ENCODE measurements at regions not wholly inside any gene's neighbourhood (a gene's known extent, or its start where the extent isn't known, plus 50 kb on each side); places are given as distances from the start of the nearest gene placed in this dataset.
"Not testable (repeated sequence)": the region's sequence is repeated elsewhere in the genome, so short reads cannot be mapped to it uniquely, and the experiment has no call there.

- DNase-seq: not testable (repeated sequence)
Observed at GRCh38 chr15:30195355-30196008, 60.6 kb downstream of the GOLGA8T start.

DNA sequence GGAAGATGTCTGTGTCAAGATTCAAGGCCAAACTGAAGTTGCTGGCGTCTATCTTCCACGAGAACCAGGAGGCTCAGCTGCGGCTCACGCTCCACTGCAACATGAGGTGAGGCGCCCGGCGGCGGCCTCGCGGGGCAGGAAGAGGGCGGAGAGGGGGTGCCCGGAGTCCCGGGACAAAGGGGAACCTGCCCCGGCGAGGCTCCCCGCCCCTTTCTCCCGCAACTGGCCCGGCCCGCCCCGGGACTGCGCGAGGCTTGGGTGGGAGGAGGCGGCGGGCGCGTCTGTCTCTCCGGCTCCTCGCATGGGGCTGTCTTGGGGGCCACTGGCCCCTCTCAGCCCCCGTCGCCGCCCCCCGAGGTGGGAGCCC lies 61.1 kb downstream of the GOLGA8T start:
- peak; percentile 14 to 40 for DNase-seq

DNA sequence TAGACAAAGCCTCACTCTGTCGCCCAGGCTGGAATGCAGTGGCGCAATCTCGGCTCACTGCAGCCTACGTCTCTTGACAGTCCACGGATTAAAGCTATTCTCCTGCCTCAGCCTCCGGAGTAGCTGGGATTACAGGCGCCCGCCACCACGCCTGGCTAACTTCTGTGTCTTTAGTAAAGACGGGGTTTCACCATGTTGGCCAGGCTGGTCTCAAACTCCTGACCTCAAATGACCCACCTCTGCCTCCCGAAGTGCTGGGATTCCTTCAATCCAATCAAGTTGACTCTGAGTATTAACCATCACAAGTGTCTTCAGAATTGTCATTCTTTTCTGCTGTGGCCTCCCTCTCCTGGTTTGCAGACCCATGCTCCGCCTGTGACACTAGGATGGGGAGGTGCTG lies 61.9 kb downstream of the GOLGA8T start:
- not testable (repeated sequence) for DNase-seq

- DNase-seq: not testable (repeated sequence)
Observed at GRCh38 chr15:30201517-30201916, 66.7 kb downstream of the GOLGA8T start.

DNA sequence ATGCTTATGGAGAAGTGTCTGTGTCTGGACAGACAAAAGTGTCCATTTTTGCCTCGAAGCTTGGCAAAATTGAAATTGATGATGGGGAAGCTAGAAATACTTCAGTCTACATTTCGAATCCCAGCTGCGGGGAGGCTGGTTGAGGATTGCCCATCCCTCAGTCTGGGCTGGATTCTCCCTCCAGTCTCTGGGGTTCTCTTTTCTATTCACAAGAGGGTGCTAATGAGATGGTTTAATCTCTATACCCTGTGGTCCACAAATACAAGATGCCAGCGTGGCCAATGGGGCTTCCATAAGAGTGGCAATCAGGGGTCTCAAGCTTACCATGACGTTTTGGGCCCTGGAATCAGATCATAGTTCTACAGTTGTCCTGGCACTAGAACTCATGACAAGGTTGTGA lies 78.9 kb downstream of the GOLGA8T start:
- DNase-seq: not testable (repeated sequence)

DNA sequence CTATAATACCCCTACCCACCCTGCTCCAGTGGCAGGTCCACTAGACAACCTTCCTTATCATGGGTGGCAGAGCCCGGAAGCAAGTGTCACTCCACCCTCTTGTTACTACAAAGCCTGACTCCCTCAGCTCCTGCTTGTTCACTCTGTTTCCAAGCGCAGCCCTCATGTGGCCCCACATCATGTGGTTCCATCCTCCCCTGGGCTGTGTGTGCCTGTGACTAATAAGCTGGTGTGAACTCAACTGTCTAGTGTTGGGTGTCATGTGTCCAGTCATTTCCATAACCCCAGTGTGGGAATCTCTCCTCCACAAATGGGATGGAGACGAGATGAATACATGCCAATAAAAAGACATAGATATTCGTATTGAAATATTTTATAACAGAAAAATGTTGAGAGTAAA lies 87.0 kb downstream of the GOLGA8T start:
- not testable (repeated sequence) for DNase-seq

DNA sequence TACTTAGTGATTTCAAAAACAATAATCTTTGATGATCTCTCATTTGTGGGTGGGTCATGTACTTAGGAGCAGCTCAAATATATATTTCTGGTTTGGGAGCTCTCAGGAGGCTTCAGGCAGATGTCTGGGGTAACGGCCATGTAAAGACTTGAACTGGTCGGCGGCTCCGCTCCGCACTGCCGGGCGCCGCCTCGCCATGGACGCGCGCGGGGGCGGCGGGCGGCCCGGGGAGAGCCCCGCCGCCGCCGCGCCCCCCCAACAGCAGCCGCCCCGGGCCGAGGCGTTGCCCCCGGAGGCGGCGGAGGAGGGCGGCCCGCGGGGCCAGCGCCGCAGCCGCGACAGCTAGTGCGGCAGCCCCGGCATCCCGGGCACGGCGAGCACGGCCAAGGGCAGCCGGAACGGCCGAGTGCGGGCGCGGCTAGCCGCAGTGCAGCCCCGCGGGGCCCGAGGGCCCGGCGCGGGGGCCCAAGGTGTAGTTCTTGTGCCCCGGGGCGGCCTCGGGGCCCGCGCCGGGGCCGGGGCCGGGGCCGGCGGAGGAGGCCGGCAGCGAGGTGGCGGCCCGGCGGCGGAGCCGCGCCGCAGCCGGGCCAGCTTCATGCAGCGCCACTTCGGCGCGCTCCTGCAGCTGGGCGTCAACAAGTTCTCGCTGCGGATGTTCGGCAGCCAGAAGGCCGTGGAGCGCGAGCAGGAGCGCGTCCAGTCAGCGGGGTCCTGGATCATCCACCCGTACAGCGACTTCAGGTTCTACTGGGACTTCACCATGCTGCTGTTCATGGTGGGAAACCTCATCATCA lies 88.1 kb downstream of the GOLGA8T start:
- not testable (repeated sequence) for DNase-seq

DNA sequence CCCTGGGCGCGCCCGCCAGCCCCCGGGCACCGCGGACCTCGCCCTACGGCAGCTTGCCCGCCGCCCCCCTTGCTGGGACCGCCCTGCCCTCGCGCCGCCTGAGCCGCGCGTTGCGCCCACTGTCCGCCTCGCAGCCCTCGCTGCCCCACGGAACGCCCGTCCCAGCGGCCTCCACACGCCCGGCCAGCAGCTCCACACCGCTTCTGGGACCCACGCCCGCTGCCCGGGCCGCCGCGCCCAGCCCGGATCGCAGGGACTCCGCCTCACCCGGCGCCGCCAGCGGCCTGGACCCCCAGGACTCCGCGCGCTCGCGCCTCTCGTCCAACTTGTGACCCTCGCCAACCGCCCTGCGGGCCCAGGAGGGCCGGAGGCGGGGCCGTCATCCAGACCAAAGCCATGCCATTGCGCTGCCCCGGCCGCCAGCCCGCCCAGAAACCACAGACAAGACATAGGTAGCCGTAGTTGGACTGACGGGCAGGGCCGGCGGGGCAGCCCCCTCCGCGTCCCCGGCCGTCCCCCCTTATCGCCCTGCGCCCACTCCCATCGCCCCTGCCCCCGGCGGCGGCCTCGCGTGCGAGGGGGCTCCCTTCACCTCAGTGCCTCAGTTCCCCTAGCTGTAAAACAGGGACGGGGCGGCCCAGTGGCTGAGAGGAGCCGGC lies 90.5 kb downstream of the GOLGA8T start:
- DNase-seq: not testable (repeated sequence)

DNA sequence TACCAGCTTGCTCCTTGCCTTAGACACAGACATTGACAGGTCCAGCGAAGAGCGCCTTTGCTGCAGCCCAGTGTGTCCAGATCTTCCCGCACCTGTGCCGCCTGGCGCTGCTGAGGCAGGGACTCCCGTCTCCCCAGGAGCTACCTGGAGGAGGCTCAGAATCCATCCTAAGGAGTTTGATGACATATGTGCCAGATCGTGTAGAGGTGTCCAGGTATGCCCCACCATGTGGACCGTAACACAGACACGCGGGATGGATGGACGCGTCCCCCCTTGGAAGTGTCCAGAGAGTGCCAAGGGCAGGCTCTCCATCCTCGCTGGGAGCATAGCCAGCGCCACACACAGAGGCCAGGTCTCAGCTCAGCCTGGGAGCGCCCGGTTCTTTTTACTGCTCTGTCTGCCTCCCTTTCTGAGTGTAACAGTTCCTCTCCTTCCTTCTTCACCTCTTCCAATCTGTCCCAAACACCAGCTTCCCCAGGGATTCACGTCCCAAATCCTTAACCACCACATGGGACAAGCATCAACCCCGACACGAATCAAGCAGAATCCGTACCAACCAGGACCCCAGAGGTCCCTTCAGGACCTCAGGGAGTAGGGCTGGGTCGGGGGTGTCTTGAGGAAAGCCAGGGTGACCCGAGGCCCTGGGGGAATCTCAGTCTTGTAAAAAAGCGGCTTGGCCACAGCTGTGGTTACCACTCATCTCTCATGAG lies 126.7 kb downstream of the GOLGA8T start:
- DNase-seq: not testable (repeated sequence)

- not testable (repeated sequence) for DNase-seq
Observed at GRCh38 chr15:30262142-30262460, 127.2 kb downstream of the GOLGA8T start.

DNA sequence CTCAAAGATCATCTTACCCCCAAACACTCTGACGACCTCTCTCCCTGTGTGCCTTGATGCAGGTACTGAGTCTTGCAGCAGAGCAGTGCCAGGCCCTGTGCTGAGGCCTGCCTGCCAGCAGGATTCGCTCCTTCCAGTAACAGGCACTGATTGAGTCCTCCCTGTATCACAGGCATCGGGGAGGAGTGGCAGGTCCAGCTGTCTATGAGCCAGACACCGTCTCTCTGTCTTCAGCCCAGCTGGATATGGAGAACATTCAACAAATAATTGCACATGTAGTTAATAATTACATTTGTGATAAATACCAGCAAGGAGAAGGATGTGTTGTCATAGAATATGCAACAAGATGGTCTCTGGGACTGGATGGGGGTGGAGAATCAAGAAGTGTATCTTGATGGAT lies 129.1 kb downstream of the GOLGA8T start:
- DNase-seq: not testable (repeated sequence)

DNA sequence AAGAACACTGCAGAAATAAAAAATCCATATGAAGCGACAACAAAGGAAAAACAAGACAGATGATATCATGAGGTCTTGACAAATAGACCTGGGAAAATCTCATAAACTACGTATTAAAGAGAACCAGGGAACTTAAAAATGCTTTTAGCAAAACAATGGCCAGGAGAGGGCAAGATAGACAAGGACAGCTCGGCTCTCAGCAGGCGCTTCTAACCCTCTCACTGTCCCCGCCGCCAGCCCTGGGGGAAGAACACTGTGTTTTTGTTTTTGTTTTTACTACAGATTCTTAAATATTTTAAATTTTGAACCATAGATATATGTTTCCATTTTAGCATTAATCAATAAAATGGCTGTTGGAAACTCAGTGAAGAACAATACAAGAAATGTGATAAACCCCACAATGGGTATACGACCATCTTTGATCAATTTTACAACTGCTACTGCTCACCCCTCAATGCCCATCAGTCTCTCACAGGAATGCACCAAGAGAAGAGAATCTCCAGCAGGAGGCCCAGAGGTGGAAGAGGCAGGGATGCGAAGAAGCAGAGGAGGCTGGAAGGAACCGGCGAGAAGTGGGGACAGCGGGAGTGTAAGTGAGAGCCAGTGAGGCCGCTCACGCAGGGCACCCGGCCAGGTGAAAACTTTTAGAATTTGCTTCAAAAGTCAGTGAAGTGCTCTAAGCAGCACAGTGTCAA lies 98.0 kb downstream of the CHRFAM7A start:
- DNase-seq: not testable (repeated sequence)

DNA sequence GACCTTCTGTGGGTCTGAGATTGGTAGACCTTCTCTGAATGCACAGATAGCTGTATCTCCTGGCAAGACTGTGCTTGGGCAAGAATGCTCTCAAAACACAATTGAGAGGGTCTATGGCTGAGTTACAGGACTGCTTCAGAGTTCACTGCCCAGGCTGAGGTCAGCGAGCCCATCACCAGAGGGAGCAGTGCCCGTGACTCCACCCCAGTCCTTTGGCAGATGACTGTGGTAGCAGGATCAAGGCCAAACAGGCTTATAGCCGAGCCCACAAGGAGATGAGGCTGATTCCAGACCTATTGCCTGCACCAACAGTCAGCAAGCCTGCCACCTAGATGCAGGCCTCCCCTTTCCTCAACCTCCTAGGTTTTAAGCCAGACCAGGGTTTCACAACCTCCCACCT lies 89.4 kb downstream of the CHRFAM7A start:
- not testable (repeated sequence) for DNase-seq

Measured in inflammatory macrophage treated with lipopolysaccharide for 1 hour (primary cell).